Ammon's horn (tissue), 1 donor: ENCODE measurements at regions not wholly inside any gene's neighbourhood (a gene's known extent, or its start where the extent isn't known, plus 50 kb on each side); places are given as distances from the start of the nearest gene placed in this dataset.
"Not testable (repeated sequence)": the region's sequence is repeated elsewhere in the genome, so short reads cannot be mapped to it uniquely, and the experiment has no call there.

Experiments used
- DNase-seq: peaks from one replicate; pipeline ENCODE4 v3.0.0-alpha.2; 2016; ENCODE audit warnings: low spot score

- no peak for DNase-seq
These were observed 748.6 kb downstream of the STPG2 start for GRCh38 chr4:97394653-97395052.

- no peak for DNase-seq
These were observed 747.2 kb downstream of the STPG2 start for GRCh38 chr4:97396097-97396496.

- DNase-seq: no peak
These were observed 746.7 kb downstream of the STPG2 start for GRCh38 chr4:97396605-97397004.

- DNase-seq: no peak
These were observed 738.3 kb downstream of the STPG2 start for GRCh38 chr4:97404876-97405523.

GRCh38 chr4:97411356-97411755, 731.9 kb downstream of the STPG2 start:
- DNase-seq: no peak

- DNase-seq: no peak
These were observed 730.9 kb downstream of the STPG2 start for GRCh38 chr4:97412331-97412730.

- no peak for DNase-seq
These were observed 729.1 kb downstream of the STPG2 start for GRCh38 chr4:97414161-97414560.

GRCh38 chr4:97432551-97432950, 710.7 kb downstream of the STPG2 start:
- no peak for DNase-seq

- DNase-seq: not testable (repeated sequence)
These were observed 705.1 kb downstream of the STPG2 start for GRCh38 chr4:97437998-97438705.

GRCh38 chr4:97453186-97453585, 690.1 kb downstream of the STPG2 start:
- DNase-seq: no peak

GRCh38 chr4:97457253-97457652, 686.0 kb downstream of the STPG2 start:
- no peak for DNase-seq

- no peak for DNase-seq
These were observed 675.0 kb downstream of the STPG2 start for GRCh38 chr4:97468272-97468671.

GRCh38 chr4:97475621-97476020, 667.7 kb downstream of the STPG2 start:
- DNase-seq: no peak

- no peak for DNase-seq
These were observed 665.3 kb downstream of the STPG2 start for GRCh38 chr4:97477974-97478373.

- no peak for DNase-seq
These were observed 663.9 kb downstream of the STPG2 start for GRCh38 chr4:97479388-97479787.

GRCh38 chr4:97491856-97492255, 651.4 kb downstream of the STPG2 start:
- no peak for DNase-seq

GRCh38 chr4:97493815-97494518, 649.3 kb downstream of the STPG2 start:
- DNase-seq: no peak

GRCh38 chr4:97496298-97496873, 646.9 kb downstream of the STPG2 start:
- DNase-seq: no peak

GRCh38 chr4:97498875-97499274, 644.4 kb downstream of the STPG2 start:
- no peak for DNase-seq

GRCh38 chr4:97500423-97500822, 642.9 kb downstream of the STPG2 start:
- DNase-seq: no peak

- DNase-seq: no peak
These were observed 638.6 kb downstream of the STPG2 start for GRCh38 chr4:97504713-97505112.

GRCh38 chr4:97507587-97508245, 635.6 kb downstream of the STPG2 start:
- DNase-seq: no peak
